ENCODE measurements at regions not wholly inside any gene's neighbourhood (a gene's known extent, or its start where the extent isn't known, plus 50 kb on each side); places are given as distances from the start of the nearest gene placed in this dataset.
"Not testable (repeated sequence)": the region's sequence is repeated elsewhere in the genome, so short reads cannot be mapped to it uniquely, and the experiment has no call there.

- no peak for DNase-seq (ENCODE audit: low read depth)
Observed at GRCh38 chr19:20388706-20389225, 176.8 kb downstream of the ZNF737 start.

DNA sequence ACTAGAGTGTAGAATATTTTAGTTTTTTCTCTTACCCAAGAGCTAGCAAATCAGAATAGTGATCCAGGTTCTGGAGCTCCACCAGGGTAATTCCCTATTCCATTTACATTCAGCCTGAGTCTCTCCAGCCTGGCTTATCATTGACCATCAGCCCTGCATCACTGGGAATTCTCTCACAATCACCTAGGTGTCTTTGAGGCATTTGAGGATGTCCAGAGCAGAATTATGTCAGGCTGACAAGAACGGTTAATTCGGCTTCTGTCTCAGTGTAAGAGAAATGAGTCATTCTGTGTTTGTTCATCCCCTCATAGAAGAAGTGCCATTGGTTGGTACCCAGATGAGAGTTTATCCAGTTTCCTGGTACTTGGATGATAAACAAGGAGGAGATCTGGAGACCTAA, 180.5 kb downstream of the ZNF737 start:
- no peak for DNase-seq (ENCODE audit: low read depth)

DNA sequence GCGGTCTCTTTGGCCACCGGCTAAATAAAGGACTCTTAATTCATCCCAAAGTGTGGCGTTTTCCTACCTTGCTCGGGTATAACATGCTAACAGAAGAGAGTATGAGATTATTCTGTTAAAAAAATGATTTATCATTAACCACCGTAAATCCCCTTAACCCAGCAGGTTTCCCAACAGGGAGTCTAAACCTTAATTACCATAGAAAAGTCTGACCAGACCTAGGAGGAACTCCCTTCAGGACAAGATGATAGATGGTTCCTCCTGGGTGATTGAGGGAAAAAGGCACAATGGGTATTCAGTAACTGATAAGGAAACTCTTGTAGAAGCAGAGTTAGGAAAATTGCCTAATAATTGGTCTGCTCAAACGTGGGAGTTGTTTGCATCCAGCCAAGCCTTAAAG, 193.7 kb downstream of the ZNF737 start:
- DNase-seq (ENCODE audit: low read depth) = no peak

GRCh38 chr19:20371304-20371703, 194.3 kb downstream of the ZNF737 start:
- not testable (repeated sequence) for DNase-seq (ENCODE audit: low read depth)

DNA sequence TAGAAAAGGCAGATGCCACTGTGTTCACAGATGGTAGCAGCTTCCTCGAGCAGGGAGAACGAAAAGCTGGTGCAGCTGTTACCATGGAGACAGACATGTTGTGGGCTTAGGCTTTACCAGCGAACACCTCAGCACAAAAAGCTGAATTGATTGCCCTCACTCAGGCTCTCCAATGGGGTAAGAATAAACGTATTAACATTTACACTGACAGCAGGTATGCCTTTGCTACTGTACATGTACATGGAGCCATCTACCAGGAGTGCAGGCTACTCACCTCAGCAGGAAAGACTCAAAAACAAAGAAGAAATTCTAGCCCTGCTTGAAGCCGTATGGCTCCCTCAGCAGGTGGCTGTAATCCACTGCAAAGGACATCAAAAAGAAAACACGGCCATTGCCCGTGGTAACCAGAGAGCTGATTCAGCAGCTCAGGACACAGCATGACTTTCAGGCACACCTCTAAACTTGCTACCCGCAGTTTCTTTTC, 197.7 kb downstream of the ZNF737 start:
- DNase-seq (ENCODE audit: low read depth) = no peak

- DNase-seq (ENCODE audit: low read depth) = no peak
Observed at GRCh38 chr19:20365146-20365545, 198.1 kb downstream of the ZNF486 start.

DNA sequence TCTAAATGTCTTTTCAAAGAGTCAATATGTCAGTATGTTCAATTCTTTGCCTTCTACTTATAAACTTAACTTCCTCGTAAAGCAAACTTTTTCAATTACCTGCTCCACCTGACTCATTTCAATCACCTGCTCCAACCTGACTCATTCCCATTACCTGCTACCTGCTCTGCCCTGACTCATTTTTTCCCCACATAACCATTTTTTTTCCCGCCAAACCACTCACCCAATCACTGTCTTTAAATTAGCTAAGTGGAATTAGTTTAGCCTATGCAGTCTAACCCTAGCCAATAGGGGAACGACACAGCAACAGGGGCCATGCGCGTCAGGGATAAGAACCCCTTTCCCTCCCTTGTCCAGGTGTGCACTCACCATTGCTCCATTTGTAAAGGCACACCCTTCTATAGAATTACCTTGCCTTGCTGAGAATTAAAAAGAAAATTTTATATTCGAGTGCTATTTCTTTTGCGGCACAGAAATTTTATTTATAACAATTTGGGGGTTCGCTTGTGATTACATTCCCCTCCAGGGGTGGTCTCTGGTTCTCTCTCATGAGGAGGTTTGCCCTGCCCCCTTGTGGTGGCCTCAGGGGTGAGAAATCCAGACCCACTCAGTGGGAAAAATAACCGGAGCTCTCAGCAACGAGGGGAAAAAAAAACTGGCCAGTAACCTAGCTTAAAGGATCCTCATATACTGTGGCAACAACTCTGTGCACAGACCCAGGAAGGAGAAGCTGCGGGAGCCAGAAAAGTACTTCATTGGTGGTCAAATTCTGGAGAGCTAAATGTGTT, 193.1 kb downstream of the ZNF486 start:
- no peak for DNase-seq (ENCODE audit: low read depth)

- not testable (repeated sequence) for DNase-seq (ENCODE audit: low read depth)
Observed at GRCh38 chr19:20358841-20359465, 191.9 kb downstream of the ZNF486 start.

DNA sequence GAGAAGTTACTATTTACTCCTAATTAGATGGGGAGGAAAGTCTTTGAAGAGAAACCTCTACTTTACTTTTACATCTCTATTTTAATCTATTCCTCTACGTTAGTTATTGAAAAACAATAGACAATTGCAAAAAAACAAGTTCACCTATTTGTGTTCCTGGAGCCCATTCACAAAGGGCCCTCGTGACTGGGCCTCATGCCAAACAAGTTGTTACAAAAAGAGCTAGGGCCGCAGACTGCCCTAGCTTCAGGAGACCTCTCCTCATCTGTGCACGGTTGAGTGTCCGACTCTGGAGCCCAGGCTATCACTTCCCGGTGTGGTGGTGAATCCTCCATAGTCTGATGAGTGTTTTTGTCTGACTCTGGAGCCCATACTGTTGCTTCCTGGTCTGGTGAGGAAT, 190.9 kb downstream of the ZNF486 start:
- DNase-seq (ENCODE audit: low read depth) = no peak

DNA sequence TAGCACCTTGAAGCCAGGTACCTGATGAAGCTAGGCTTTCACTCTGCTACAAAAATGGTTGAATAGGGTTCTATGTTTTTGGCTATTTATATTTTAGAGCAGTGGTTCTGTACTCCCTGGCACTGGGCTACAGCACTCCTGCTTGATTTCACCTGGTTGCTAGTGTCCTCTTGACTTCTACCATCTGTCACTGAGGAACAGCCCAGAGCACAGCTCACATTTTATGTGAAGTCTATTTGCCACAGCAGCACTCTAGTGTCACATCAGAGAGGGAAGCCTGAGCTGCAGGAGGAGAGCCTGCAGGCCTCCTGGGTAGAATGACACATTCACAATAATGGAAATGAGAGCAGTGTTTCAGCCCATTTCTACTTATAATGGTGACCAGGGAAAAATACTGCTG, 184.2 kb downstream of the ZNF486 start:
- DNase-seq (ENCODE audit: low read depth) = no peak

GRCh38 chr19:20349206-20349605, 182.2 kb downstream of the ZNF486 start:
- no peak for DNase-seq (ENCODE audit: low read depth)

DNA sequence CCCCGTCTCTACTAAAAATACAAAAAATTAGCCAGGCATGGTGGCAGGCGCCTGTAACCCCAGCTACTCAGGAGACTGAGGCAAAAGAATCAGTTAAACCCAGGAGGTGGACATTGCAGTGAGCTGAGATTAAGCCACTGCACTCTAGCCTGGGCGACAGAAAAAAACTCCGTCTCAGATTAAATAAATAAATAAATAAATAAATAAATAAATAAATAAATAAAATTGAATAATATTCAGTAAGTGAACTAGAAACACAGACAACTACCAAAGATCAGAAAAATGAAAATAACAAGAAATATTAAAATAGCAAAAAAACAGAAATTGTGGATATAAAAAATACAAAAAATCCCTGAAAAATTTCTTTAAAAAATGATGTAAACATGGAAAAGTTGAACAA, 172.4 kb downstream of the ZNF486 start:
- no peak for DNase-seq (ENCODE audit: low read depth)

DNA sequence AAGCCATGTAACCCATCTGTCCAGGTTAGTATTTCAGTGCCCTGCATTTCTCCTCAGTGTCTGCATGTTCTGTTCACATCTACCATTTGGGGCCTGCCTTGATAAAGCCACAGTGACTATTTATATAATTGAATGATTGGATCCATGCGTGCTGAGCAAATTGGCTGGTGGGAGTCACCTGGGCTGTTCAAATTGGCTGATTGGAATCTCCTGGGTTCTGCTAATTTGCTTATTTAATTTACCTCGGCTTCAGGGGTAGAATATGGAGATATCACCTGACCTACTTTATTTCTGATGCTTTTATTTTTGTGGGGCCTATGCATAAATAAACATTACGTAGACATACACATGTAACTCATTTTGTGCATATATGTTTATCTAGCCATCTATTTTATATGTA, 167.7 kb downstream of the ZNF486 start:
- no peak for DNase-seq (ENCODE audit: low read depth)

DNA sequence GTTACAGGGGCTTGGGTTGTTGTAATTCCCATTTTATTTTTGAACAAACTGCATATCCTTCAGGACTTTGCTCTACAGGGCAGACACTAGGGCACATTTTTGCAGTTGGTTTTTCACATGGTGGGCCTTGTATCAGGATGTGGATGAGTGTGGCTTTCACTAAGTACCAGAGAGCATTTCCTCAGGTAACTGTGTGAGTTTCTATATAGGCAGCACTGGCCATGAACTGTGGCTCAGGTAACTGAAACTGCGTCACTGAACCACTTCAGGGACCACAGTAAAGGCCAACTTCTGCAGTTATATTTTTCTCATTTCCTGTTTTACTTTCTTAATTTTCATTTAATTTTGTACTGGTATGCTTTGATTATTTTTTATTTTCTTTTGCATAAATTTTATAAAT, 166.5 kb downstream of the ZNF486 start:
- DNase-seq (ENCODE audit: low read depth) = no peak

DNA sequence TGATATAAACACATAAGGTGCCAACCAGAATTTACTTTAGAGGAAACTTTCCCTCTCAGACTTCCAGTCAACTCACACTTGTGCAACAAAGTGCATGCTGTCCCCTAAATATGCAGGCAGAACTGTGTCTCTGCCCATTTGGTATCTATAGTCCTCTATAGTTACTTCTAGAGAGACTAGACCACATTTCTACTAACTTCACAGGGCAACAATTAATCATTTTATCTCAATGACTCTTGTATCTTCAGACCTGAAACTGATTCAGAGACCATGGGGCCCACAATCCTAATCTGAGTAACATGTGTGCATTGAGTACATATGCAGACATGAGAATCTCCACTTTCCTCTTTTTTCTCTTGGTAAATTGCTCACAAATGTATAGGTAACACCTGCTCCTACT, 158.1 kb downstream of the ZNF486 start:
- no peak for DNase-seq (ENCODE audit: low read depth)

DNA sequence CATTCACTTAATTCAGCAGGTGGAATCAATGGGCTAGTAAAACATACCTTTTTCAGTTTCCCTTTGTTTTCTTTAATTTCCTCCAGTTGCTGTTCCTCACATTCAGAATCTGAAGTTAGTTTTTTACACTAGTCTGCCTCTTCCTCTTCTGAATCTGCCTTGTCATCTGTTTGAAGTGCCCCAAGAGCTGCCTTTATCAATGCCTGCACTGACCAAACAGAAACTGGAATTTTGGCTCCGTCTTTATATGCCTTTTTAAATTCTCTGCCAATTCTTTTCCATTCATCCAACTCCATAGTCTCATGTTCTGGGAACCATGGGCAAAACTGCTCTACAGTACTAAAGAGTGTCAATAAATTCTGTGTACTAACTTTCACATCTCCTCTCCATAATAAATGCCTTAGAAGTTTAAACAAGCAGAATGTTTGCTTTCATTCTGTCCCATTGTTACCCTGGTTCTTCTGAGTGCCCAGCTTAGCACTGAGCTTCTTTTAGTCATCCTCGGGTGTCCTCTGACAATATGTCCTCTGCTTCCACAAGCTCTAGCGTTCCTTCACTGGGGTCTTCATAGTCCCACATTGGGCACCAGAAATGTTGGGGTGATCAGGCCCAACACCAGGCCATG, 154.2 kb downstream of the ZNF486 start:
- no peak for DNase-seq (ENCODE audit: low read depth)

DNA sequence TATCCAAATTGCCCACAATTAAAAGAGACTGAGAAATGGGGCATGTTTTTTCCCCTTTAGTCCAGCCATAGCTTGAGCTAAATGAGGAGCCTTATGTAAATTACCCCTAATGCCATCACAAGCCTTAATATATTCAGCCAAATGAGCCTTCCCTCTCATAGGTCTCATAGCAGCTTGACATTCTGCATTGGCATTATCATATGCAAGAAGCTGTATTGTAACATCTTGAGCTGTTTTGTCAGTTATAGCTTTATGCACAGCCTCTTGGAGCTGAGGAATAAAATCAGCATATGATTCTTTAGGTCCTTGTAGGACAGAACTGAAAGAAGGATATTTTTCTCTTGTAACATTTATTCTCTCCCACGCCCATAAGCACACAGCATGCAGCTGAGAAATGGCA, 153.2 kb downstream of the ZNF486 start:
- DNase-seq (ENCODE audit: low read depth) = no peak

DNA sequence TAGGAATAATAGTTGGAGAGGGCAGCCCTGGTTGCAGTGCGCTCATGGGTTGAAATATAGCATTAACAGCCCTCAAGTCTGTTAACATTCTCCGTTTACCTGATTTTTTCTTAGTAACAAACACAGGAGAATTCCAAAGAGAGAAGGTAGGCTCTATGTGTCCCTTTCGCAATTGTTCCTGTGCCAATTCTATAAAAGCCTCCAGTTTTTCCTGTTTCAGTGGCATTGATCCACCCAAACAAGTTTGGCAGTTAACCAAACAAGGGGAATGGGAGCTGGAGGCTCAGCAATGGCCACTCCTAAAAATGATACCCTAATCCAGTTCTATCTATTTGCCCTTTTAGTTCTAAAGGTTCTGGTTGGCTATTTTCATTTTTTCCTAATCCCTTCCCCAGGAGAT, 151.6 kb downstream of the ZNF486 start:
- DNase-seq (ENCODE audit: low read depth) = no peak

- DNase-seq (ENCODE audit: low read depth) = no peak
Observed at GRCh38 chr19:20315543-20315942, 148.5 kb downstream of the ZNF486 start.

DNA sequence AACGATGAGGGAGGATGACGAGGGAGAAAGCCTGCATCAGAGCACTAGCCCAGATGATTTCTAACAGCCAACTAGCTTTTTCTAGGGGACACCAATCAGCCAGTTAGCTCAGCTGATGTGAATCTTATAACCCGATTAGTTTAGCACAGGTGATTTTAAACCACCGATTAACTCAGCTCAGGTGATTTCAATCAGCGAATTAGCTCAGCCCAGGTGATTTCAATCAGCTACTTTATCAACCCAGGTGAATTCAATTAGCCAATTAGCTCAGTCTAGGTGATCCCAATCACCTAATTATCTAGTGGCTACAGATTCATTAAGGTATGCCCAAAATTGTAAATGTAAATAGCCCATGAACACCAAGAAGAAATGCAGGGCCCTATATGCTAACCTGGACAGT, 146.9 kb downstream of the ZNF486 start:
- DNase-seq (ENCODE audit: low read depth) = no peak

DNA sequence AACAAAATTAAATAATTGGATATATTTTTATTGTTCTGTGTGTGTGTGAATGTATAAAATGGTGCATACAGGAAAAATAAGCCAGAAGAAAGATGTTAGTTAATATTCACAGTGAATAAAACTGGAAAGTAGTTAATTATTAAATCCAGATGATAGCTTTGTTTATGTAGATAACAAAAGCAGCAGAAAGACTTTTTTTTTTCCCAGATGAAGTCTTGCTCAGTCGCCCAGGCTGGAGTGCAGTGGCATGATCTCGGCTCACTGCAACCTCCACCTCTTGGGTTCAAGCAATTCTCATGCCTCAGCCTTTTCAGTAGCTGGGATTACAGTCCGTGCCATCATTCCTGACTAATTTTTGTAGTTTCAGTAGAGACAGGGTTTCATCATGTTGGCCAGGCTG, 140.1 kb downstream of the ZNF486 start:
- DNase-seq (ENCODE audit: low read depth) = no peak

DNA sequence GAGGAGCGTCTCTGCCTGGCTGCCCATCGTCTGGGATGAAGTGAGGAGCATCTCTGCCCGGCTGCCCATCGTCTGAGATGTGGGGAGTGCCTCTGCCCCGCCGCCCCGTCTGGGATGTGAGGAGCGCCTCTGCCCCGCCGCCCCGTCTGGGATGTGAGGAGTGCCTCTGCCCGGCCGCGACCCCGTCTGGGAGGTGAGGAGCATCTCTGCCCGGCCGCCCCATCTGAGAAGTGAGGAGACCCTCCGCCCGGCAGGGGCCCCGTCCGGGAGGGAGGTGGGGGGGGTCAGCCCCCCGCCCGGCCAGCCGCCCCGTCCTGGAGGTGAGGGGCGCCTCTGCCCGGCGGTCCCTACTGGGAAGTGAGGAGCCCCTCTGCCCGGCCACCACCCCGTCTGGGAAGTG, 129.3 kb downstream of the ZNF486 start:
- DNase-seq (ENCODE audit: low read depth) = not testable (repeated sequence)

- DNase-seq (ENCODE audit: low read depth) = no peak
Observed at GRCh38 chr19:20294181-20294580, 127.2 kb downstream of the ZNF486 start.

Measured in LHCN-M2 (cell line).